Endothelial cell of umbilical vein (primary cell): ENCODE measurements at regions not wholly inside any gene's neighbourhood (a gene's known extent, or its start where the extent isn't known, plus 50 kb on each side); places are given as distances from the start of the nearest gene placed in this dataset.

ENCODE experiments used
- BruUV-seq: library from RNA; stranded (reverse); fragments of 400-500 nt; replicated peaks from 2 replicates; lab custom pipeline; 2021; lab: Mats Ljungman, UMichigan
- CTCF ChIA-PET: fragments of 300-600, 350-600 bp; sonication (Branson Sonifier 250); formaldehyde crosslinking; loops from one replicate; lab custom pipeline; 2021; ENCODE audit warnings: antibody characterized with exemption, inconsistent platforms; lab: Charles Lee
- POLR2A ChIA-PET: fragments of 300-600, 350-600 bp; sonication (Branson Sonifier 250); formaldehyde crosslinking; loops from one replicate; lab custom pipeline; 2021; ENCODE audit warnings: antibody characterized with exemption, inconsistent platforms; lab: Charles Lee
- DNase-seq: peaks from one replicate; pipeline ENCODE4 v3.0.0-alpha.2; 2011; ENCODE audit warnings: low read depth, low spot score
- FAIRE-seq: peaks from 2 replicates; lab custom pipeline; 2011; peaks lifted over from hg19 to GRCh38; lab: Jason Lieb, UNC
- H2AFZ ChIP-seq: 2 replicates; pipeline ENCODE4 v1.6.0; 2012; ENCODE audit warnings: low read depth, low read length, control low read depth, inconsistent platforms
- H3K27ac ChIP-seq: 2 replicates; pipeline ENCODE4 v1.5.1; 2011; ENCODE audit warnings: low read depth, mild to moderate bottlenecking, control low read depth, low read length, moderate library complexity; ENCODE audit not compliant: insufficient read depth
- H3K27me3 ChIP-seq, 2 experiments: 2 replicates each; pipeline versions ENCODE4 v1.6.0 to v1.6.1; 2011; ENCODE audit warnings: low read length in 2 of 2, mixed read lengths in 1 of 2; ENCODE audit not compliant: control insufficient read depth in 2 of 2, insufficient read depth in 2 of 2
- H3K36me3 ChIP-seq, 2 experiments: 2 replicates in 1 of 2; 3 replicates in 1 of 2; pipeline ENCODE4 v1.5.1; 2011; ENCODE audit warnings: low read length in 2 of 2, mild to moderate bottlenecking in 1 of 2, moderate library complexity in 1 of 2; ENCODE audit not compliant: control insufficient read depth in 2 of 2, insufficient read depth in 2 of 2; ENCODE audit errors: extremely low read depth in 1 of 2
- H3K4me1 ChIP-seq: 3 replicates; pipeline ENCODE4 v1.5.1; 2011; ENCODE audit warnings: mild to moderate bottlenecking, low read length; ENCODE audit not compliant: control insufficient read depth, insufficient read depth; ENCODE audit errors: extremely low read depth
- H3K4me2 ChIP-seq: 2 replicates; pipeline ENCODE4 v1.6.1; 2011; ENCODE audit warnings: low read length, control low read depth, mixed read lengths; ENCODE audit not compliant: insufficient read depth
- H3K4me3 ChIP-seq, 3 experiments: fragments of 200-600 bp in 1 of 3; sonication (generic), shearing (Covaris generic) in 1 of 3; replicated peaks in 1 of 3; 2 replicates each; pipeline ENCODE4 v1.5.1; 2011 to 2016; ENCODE audit warnings: control low read depth in 3 of 3, low read length in 3 of 3, mild to moderate bottlenecking in 2 of 3, inconsistent platforms in 1 of 3, low read depth in 1 of 3, moderate library complexity in 1 of 3; ENCODE audit not compliant: insufficient read depth in 1 of 3
- H3K79me2 ChIP-seq: 2 replicates; pipeline ENCODE4 v1.6.0; 2012; ENCODE audit warnings: low read length, inconsistent platforms; ENCODE audit not compliant: control insufficient read depth, insufficient read depth
- H3K9ac ChIP-seq: replicated peaks from 2 replicates; pipeline ENCODE3; 2011; ENCODE audit warnings: low read length, control low read depth; ENCODE audit not compliant: insufficient read depth; ENCODE audit errors: extremely low read depth
- H3K9me1 ChIP-seq: replicated peaks from 3 replicates; pipeline ENCODE4 v1.6.0; 2011; ENCODE audit warnings: mild to moderate bottlenecking, low read length; ENCODE audit not compliant: control insufficient read depth, insufficient read depth; ENCODE audit errors: extremely low read depth
- H3K9me3 ChIP-seq: replicated peaks from 2 replicates; pipeline ENCODE4 v1.5.1; 2012; ENCODE audit warnings: low read length, inconsistent platforms; ENCODE audit not compliant: control insufficient read depth, insufficient read depth
- H4K20me1 ChIP-seq: replicated peaks from 2 replicates; pipeline ENCODE3; 2011; ENCODE audit warnings: mild to moderate bottlenecking, low read length; ENCODE audit not compliant: control insufficient read depth, insufficient read depth; ENCODE audit errors: extremely low read depth
- EZH2 ChIP-seq: IDR thresholded peaks from 2 replicates; pipeline ENCODE4 v1.6.1; 2012; ENCODE audit warnings: borderline replicate concordance, low read depth, mild to moderate bottlenecking, moderate library complexity, low read length, inconsistent platforms; ENCODE audit not compliant: severe bottlenecking
- FOS ChIP-seq: IDR thresholded peaks from 2 replicates; pipeline ENCODE4 v1.6.1; 2011; ENCODE audit warnings: mild to moderate bottlenecking, low read length, moderate library complexity, borderline replicate concordance; ENCODE audit not compliant: insufficient read depth
- GATA2 ChIP-seq: IDR thresholded peaks from 2 replicates; pipeline ENCODE4 v1.7.0; 2011; ENCODE audit warnings: low read depth, mild to moderate bottlenecking, moderate library complexity, mixed read lengths, low read length; ENCODE audit not compliant: insufficient read length, insufficient read depth
- JUN ChIP-seq: IDR thresholded peaks from 2 replicates; pipeline ENCODE4 v1.6.1; 2011; ENCODE audit warnings: borderline replicate concordance, low read depth; ENCODE audit not compliant: insufficient read length, insufficient read depth
- MYC ChIP-seq: IDR thresholded peaks from one replicate; pipeline ENCODE4 v1.6.1; 2011; ENCODE audit warnings: mild to moderate bottlenecking, low read depth, low read length
- POLR2A ChIP-seq: IDR thresholded peaks from 2 replicates; pipeline ENCODE4 v1.6.1; 2012; ENCODE audit warnings: low read depth, mild to moderate bottlenecking, control low read depth, low read length
- POLR2AphosphoS5 ChIP-seq: IDR thresholded peaks from 2 replicates; pipeline ENCODE4 v1.6.1; 2012; ENCODE audit warnings: low read depth, mild to moderate bottlenecking, control low read depth, low read length, moderate library complexity; ENCODE audit not compliant: insufficient read depth
- dilution Hi-C: fragments of 300-500 bp; cut with MboI; formaldehyde crosslinking; loops from one replicate; pipeline ENCODE4 v1.15.0; 2019; ENCODE audit warnings: low sequenced_read_pairs; ENCODE audit not compliant: extremely low pct_ligation_motif_present
- intact Hi-C: fragments of 100-400 bp; cut with micrococcal nuclease; formaldehyde crosslinking; loops from one replicate; pipeline ENCODE4 v1.10.0; 2022
- TF ChIP-seq, protein P1 (sequence below), 2 donors: IDR thresholded peaks; 1 replicate in 1 of 2; 2 replicates in 1 of 2; pipeline ENCODE4 v1.5.1; 2011; ENCODE audit warnings: low read length in 2 of 2, mild to moderate bottlenecking in 2 of 2, moderate library complexity in 2 of 2, control low read depth in 1 of 2, inconsistent platforms in 1 of 2, low read depth in 1 of 2; ENCODE audit not compliant: insufficient read depth in 1 of 2; ENCODE audit errors: extremely low read depth in 1 of 2
- TF ChIP-seq, protein P2 (sequence below): IDR thresholded peaks from 2 replicates; pipeline ENCODE4 v1.6.1; 2011; ENCODE audit not compliant: insufficient read depth, insufficient read length

- no TSS peak for BruUV-seq
- Histone ChIP-seq H3K79me2 (no peaks in the 10 kb centered on the region), H4K20me1 (no peaks in the 10 kb centered on the region), H3K27ac (no peak overlapping the region), H3K4me3 (no peak overlapping the region), H3K4me1 (peaks cover 30% of the 10 kb centered on the region), H3K36me3 (no peaks in the 10 kb centered on the region), H3K9ac (no peak overlapping the region), H2AFZ (no peak overlapping the region), H3K9me1 (no peaks in the 10 kb centered on the region), H3K9me3 (no peaks in the 10 kb centered on the region), H3K27me3 (no peaks in the 10 kb centered on the region), H3K4me2 (peak overlapping the region; percentile 19)
- dilution Hi-C loops (no loop called here), intact Hi-C loops (no loop called here)
- DNase-seq (no peak), FAIRE-seq (no peak)
- TF ChIP-seq JUN (no peak), POLR2A (no peak), POLR2AphosphoS5 (no peak), MYC (no peak), GATA2 (no peak), EZH2 (no peak), FOS (no peak)
- TF ChIP-seq, protein P1, sequence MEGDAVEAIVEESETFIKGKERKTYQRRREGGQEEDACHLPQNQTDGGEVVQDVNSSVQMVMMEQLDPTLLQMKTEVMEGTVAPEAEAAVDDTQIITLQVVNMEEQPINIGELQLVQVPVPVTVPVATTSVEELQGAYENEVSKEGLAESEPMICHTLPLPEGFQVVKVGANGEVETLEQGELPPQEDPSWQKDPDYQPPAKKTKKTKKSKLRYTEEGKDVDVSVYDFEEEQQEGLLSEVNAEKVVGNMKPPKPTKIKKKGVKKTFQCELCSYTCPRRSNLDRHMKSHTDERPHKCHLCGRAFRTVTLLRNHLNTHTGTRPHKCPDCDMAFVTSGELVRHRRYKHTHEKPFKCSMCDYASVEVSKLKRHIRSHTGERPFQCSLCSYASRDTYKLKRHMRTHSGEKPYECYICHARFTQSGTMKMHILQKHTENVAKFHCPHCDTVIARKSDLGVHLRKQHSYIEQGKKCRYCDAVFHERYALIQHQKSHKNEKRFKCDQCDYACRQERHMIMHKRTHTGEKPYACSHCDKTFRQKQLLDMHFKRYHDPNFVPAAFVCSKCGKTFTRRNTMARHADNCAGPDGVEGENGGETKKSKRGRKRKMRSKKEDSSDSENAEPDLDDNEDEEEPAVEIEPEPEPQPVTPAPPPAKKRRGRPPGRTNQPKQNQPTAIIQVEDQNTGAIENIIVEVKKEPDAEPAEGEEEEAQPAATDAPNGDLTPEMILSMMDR (IDR thresholded peaks at IDR 0.05; ENCODE audit: extremely low read depth in 1 of 2, insufficient read depth in 1 of 2, low read depth in 1 of 2, low read length in 2 of 2), result no peak
- TF ChIP-seq, protein P2, sequence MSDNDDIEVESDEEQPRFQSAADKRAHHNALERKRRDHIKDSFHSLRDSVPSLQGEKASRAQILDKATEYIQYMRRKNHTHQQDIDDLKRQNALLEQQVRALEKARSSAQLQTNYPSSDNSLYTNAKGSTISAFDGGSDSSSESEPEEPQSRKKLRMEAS, result no peak
- ChIA-PET CTCF (interaction anchor here (1.5 to 1.7 kb wide), 2 partner anchors 44 to 98 kb away, joined by 5 to 6 read pairs; no protein-coding TSS in a partner anchor), POLR2A (no interaction called here)
Measured at GRCh38 chr6:164000276-164000675, 585.8 kb downstream of the QKI start.
